ENCODE measurements at regions not wholly inside any gene's neighbourhood (a gene's known extent, or its start where the extent isn't known, plus 50 kb on each side); places are given as distances from the start of the nearest gene placed in this dataset.
"Not testable (repeated sequence)": the region's sequence is repeated elsewhere in the genome, so short reads cannot be mapped to it uniquely, and the experiment has no call there.

DNA sequence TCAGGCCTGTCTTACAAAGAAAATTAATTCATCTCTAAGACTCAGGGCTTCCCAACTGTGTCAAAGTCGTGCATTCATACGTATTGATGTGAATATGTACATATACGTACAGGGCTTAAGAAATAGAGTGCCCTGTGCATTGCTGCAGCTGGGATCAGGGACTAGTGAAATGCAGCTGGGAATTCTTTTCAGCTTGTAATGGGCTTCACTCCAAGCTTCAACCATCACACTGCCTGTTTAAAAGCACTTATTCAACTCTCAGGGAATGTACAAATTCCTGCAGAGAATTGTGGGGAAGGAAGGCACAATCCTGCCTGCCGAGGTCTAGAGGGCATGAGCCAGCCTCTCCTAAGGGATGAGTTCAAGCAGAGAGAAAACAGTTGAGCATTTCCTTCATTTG lies 59.6 kb upstream of the MAN2A1 start:
- no peak for DNase-seq

DNA sequence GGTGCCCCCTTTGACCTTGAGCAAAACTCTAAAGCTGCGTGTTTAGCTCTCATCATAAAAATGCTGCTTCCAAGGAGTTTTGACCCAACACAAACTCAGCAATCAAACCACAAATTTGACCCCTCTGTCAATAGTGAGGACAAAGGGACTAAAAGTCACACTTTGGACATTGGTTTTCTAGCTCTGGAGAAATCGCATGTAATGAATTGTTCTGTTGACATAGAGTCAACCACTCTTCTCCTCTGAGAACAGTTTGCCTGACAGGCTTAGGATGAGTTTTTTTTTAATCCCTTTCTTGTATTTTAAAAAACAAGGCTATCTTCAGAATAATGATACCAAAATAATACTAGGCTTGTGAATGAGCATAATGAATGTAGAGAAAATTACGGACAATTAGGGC lies 61.1 kb upstream of the MAN2A1 start:
- no peak for DNase-seq

DNA sequence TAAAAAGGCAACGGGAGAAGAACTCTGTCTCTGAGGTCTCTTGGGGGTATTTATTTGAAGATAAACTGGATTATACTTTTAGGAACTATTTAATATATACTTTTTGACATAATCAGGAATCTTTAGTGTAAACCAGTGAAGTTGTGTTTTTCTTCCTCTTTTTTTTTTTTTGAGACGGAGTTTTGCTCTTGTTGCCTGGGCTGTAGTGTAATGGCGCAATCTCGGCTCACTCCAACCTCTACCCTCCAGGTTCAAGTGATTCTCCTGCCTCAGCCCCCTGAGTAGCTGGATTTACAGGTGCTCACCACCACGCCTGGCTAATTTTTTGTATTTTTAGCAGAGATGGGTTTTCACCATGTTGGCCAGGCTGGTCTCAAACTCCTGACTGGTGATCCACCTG lies 68.5 kb upstream of the MAN2A1 start:
- DNase-seq: not testable (repeated sequence)

DNA sequence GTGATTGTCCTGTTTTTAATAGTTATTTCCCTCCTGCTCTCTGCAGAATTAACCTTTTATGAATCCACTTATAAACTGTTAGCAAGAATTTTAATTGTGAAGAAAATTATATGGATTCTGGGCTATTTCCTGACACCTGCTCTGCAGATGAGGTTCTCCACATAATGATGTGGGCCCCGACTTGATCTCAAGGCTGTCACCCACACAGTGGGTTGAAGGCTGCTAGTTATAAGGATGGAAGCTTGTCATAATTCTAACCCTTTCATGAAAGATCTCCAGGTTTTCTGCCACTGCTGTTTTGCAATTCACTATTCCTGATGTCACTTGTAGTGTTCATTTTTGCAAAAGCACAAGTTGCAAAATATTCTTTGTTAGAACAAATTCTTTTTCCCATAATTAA lies 69.1 kb upstream of the MAN2A1 start:
- DNase-seq: no peak

DNA sequence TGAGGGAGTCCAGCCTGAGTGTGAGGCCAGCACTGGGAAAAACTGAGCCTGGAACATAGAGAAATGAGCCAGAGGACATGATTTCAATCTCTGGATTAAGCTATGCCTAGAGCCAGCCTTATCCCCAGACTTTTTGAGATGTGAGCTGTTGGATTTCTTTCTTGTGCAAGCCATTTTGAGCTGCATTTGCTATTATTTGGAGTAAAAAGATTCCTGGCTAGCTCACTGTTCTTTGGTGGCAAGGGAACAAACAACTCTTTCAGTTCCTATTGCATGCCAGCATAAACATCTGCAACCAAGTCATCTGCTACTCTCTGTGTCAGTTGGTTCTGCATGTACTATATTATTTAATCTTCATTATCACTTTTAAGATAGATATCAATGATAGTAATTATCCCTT lies 70.1 kb upstream of the MAN2A1 start:
- DNase-seq: no peak

DNA sequence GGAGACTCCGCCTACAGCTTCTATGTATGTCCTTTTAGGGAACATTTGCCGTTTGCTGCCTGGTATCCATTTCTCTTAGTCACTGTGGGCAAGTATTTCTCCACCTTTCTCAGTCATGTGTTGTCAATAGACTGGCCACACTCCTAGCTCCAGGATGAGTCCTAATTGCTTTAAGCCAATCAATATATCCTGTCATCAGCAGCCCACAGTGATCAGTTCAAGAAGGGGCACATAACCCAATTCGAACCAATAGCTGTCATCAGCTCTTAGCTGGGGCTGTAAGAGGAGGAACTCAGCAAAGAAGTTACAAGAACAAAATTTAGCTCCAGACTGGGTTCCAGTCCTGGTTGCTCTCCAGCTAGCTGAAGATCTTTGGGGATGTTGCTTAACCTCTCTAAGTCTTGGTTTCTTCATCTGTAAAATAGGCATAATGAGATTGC lies 70.7 kb upstream of the MAN2A1 start:
- no peak for DNase-seq

DNA sequence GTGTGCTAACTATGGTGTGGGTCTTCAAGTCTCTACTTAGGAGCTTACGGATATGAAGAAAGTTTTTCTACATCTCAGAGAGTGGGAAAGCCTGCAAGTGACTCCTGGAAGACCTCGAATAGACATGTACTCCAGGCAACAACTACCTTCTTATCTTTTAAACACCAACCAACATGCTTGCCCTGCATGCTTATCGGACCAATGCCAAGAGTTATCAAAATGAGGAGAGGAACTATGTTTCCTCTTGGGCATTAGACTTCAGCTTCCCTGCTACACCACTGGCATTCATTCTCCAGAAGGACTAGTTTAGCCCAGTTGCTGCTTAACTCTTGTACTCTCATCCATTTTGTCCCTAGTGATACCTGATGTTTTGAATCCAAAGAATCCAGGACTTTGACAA lies 74.7 kb upstream of the MAN2A1 start:
- no peak for DNase-seq

DNA sequence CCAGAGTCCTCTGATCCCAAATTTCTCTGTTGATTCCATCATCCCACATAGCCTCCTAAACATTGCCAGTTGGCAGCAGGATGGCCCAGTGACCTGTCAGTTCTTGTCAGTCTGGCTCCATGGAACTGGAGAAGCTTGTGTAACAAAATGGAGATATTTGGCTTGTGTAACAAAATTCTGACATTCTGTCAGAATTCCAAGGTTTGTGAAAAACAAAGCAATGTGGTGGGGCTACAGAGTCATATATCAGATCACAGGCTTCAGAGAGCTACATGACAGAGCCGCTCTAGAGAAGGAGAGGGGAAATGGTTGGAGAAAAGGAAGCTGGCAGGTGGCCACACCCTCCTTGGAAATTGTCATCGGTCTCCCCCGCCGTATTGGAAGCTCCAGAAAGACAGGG lies 75.4 kb upstream of the MAN2A1 start:
- DNase-seq: no peak

DNA sequence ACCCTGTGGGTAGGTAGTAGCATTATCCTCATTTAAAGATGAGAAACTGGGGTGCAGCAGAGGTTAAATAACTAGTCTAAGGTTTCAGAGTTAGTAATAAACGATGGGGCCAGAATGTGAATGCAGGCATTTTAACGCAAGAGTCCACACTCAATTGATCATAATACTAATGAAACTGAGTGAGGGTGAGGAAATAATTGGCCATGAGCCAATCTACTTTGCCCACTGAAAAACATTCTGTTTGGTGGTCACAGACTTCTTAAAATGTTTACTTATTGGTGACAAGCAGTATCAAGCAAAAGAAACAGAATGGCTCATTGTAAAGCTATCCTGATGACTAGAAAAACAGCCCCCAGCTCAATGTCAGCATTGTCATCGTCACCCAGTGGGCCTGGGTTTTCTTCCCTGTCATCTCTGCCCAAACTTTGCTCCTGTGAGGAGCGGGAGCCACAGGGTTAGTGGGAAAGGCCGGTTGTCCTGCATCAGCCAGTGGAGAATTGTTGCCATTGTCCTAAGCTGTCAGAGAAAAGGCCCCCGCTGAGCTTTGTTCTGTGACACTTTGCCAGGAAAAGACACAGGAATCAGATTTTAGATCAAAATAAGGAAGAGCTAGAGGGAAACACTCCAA lies 77.3 kb upstream of the MAN2A1 start:
- no peak for DNase-seq

DNA sequence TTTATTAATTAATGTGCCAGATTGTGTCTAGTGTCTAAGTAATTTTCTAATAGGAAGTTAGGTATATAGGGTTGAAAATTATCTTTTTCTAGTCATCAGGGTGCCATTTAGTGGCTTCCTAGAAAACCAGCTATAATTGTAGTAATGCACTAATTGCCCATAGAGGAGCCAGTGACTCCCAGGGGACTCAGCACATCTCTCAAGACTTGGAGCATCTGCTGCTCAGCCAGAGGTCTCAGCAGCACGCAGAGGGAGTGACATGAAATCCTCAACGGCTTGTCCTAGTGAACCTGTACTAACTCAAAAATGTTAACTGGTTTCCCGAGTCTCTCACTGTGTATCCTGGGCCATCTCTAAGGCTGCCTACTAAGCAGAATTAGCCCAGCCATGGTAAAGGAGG lies 78.2 kb upstream of the MAN2A1 start:
- DNase-seq: no peak

DNA sequence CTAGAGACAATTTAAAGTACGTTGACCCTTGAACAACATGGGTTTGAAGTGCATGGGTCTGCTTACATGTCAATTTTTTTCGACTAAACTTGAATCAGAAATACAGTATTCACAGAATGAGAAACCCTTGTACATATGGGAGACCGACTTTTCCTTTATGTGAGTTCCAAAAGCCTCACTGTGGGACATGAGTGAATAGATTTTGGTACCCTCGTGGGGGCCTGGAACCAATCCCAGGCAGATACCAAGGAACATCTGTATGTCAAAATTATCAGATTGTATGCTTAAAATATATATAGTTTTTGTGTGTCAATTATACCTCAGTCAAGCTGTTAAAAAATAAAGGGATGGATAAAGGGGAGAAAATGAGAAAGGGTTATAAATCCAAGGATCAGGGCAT lies 78.7 kb upstream of the MAN2A1 start:
- DNase-seq: no peak

DNA sequence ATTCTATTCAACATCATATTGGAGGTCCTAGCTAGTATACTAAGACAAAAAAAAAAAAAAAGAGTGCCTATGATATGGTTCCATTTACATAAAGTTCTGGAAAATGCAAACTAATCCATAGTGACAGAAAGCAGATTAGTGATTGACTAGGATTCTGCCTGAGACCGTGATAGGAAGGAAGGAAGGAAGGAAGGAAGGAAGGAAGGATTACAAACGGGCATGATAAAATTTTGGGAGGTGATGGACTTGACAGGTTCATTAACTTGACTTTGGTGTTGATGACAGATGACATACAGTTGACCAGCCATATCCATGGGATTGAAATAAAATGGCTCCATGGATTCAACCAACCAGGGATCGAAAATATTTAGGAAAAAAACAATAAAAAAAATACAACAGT lies 79.1 kb upstream of the MAN2A1 start:
- no peak for DNase-seq

DNA sequence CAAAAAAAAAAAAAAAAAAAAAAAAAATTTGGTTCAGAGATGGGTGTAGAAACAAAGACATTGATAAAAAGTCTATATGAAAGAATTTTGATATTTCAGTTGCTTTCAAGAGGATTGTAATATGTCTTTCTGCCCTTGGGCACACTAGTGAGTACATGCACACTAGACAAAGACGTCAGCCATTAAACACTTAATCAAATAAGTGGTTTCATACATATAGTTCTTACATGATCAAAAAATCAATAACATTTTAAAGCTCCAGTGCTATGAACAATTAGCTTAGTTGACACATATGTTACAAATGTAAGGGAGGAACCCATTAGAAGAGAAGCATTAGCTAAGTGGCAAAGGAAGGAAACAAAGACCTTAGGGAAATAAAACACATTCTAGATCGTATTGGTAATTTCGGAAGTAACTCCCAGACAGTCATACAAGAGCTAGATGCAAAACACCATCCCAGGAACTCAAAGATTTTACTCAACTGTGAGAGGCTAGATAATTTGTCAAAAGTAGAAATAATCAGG lies 84.5 kb upstream of the MAN2A1 start:
- no peak for DNase-seq

DNA sequence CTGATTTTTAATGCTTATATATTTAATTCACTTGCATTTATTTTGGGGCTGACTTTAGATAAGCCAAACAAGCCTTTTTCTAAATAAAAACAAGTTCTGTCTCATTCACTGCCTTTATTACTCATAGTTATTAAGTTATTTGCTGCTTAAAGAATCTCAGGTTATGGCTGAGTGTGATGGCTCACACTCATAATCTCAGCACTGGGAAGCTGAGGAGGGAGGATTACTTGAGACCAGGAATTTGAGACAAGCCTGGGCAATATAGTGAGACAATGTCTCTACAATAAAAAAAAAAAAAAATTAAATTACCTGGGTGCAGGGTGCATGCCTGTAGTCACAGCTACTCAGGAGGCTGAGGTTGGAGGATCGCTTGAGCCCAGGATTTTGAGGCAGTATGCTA lies 85.0 kb upstream of the MAN2A1 start:
- no peak for DNase-seq

DNA sequence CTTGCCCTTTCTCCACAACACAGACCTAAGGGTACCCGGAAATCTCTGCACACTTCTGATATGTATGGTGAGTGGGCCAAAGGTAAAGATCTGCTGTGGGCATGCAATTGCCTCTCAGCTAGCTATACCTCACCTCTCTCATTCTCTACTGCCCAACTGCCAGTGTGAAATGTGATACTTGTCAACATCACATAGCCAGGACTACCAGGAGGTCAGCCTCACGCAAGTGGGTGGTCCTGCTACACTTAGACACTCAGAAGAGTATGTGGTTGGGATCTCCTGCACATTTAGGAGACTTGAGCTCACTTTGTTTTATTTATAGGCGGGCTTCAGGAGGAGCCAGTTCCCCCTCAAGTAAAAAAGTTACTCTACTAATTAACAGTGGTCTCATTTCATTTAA lies 88.0 kb upstream of the MAN2A1 start:
- DNase-seq: no peak

DNA sequence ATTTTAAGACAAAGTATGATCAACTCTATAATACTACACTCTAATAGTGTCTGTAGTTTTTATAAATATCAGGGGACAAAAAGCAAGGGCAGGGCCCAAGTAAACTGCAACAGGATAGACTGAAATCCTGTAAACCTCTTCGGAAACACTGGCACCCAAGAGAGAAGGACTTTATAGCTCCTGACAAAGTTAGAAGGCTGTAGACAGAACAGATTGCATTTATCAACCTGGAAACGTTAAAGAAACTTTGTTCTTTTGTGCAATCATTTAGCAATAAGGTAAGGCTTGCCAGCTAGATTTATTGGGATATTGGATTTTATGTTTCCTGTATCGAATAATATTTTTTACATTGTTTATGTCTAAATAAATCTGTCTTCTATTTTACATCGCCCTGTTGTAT lies 91.8 kb upstream of the MAN2A1 start:
- DNase-seq: no peak

DNA sequence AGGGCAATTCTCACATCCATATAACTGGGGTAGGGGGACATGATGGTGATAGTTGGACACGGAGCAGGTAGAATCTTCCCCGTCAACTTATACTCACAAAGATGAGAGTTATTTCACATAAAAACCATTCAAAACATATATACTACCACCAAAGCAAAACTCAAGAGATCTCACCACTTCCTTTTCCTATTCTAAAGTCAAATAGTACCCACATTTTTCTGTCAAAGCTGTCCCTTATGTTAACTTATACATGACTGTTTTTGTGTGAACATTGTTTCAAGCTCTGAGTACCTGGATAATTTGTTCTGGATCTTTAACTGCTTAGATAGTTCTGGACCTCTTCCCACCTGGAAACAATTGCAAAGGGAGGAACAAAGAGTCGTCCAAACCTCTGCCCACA lies 95.5 kb upstream of the MAN2A1 start:
- no peak for DNase-seq

DNA sequence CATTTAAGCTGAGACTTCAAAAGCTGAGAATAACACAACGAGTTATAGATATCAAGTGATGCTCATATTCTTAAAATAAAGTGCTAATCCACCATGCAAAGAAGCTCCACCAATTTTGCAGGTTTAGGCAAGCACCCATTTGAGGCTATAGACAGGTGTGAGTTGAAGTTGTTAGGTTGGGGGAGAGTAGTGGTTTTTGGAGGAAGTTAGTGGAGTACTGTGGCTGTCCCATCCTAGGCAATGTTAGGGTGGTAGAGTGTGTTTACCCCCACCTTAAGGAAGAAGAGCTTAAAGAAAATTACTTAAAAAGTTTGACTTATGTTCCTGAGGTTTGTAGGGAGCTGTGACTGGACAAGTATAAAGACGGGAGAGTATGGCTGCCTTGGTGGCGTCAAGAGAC lies 98.9 kb upstream of the MAN2A1 start:
- DNase-seq: no peak

DNA sequence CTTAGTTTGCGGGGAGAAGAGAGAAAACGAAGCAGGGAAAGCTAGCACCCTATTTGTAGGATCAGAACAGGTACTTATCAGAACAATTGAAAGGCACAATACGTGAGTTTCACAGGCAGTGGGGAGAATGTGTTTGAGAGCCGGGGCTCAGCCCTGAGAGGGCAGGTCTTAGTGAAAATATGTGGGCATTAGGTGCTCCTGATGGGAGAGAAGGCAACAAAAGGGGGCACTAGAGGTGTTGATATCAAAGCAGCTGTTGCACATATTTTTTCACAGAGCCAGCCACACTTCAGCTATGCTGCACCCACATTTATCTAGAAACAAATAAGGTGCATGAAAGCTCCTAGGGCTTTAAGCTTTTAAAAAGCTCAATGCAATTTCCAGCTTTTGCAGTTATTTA lies 99.7 kb upstream of the MAN2A1 start:
- no peak for DNase-seq

DNA sequence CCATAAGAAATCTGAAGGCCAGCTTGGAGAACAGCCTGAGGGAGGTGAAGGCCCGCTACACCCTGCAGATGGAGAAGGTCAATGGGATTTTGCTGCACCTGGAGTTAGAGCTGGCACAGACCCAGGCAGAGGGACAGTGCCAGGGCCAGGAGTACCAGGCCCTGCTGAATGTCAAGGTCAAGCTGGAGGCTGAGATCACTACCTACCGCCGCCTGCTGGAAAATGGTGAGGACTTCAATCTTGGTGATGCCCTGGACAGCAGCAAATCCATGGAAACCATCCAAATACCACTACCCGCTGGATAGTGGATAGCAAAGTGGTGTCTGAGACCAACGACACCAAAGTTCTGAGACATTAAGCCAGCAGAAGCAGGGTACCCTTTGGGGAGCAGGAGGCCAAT lies 100.5 kb upstream of the MAN2A1 start:
- no peak for DNase-seq

DNA sequence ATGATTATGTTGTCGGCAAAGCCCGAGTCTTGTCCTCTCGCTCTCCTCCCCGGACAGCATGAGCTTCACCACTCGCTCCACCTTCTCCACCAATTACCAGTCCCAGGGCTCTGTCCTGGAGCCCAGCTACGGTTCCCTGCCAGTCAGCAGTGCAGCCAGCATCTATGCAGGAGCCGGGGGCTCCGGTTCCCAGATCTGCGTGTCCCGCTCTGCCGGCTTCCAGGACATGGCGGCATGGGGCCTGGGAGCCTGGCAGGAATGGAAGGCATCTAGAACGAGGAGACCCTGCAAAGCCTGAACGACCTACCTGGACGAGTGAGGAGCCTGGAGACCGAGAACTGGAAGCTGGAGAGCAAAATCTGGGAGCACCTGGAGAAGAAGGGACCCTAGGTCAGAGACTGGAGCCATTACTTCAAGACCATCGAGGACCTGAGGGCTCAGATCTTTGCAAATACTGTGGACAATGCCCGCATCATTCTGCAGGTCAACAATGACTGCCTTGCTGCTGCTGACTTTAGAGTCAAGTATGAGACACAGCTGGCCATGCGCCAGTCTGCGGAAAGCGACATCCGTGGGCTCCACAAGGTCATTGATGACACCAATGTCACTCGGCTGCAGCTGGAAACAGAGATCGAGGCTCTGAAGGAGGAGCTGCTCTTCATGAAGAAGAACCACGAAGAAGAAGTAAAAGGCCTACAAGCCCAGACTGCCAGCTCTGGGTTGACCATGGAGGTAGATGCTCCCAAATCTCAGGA lies 101.3 kb upstream of the MAN2A1 start:
- DNase-seq: no peak

DNA sequence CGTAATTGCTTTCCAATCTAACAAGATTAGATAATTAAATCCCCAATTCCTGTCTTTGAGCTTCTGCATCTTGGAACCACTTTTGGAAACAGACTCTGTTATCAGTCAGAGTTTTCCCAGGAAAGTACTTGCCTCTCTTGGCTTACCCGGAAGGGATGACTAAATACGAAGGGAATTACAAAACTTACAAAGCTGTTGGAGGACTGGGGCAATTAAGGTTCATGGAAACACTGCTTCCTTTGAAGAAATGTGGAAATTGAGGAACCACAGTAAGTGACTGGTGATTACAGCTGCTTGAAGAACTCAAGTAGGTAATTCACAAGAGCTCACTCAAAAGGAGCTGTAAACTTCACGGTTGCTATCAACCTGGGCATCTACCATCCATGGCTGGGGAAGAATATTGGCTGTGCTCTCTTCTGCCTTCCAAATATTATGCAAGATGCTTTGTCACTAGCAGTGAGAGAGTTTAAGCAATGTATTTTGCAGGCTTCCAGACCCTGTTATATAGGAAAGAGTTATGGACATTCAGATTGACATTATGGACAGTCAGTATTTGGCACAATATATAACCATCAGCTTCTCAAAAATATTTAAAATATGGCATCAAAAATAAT lies 104.6 kb upstream of the MAN2A1 start:
- no peak for DNase-seq

DNA sequence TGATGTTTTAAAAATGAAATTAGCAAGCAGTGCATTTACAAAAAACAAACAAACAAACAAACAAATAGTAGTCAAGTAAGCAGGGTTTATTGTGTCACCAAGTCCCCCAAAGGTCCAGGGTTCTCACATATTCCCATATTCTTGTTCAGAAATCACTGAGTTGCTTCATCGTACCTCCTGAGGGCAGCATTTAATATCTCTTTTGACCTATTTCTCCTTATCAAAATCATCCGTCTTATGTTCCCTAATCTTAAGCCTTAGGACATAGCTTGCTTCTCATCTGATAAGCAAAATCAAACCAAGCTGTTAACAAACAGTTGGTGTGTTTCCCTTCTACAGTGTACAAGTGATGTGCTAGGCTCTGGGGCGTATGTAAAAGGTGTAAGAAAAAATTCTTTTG lies 109.5 kb upstream of the MAN2A1 start:
- no peak for DNase-seq

DNA sequence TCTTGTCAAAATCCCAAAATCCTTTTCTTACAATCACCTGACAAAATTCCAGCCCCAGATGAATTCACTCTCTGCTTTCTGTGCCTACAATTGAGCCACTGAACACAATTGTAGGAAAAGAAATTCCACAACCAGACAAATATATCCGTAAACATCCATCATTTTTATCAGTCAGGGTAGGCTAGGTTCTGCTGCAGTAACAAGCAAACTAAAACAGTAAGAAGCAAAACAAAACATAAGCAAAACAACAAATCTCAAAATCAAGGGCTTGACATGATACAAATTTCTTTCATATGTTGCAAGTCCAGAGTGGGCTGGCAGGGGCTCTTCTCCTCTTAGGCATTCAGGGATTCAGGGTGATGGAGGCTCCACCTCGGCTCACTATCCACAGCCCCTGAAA lies 114.2 kb upstream of the MAN2A1 start:
- DNase-seq: no peak
